NCI-H128 (cell line): ENCODE measurements at regions not wholly inside any gene's neighbourhood (a gene's known extent, or its start where the extent isn't known, plus 50 kb on each side); places are given as distances from the start of the nearest gene placed in this dataset.

Experiments used
- DNase-seq: peaks from one replicate; lab custom pipeline; 2025; ENCODE audit not compliant: unreplicated experiment; lab: John Stamatoyannopoulos, UW

DNA sequence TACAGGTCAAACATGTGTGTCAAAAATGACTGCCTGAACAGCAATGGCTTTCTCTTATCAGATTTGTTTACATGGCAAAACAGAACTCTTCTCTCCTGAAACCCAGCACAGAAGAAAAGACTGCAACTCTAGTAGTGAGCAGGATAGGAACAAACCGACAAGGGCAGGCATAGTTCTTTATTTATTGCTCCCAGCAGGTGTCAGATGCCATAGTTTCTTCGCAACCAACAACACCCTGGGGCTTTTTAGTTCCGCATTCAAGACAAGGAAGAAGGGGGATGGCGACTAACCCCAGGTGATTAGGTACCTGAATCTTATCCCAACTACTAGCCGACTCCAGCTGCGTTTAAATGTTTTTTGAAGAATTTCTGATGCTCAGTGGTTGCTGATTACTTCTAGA, 367.5 kb upstream of the FIGN start:
- no peak for DNase-seq

- no peak for DNase-seq
These were observed 366.6 kb upstream of the FIGN start for GRCh38 chr2:164102366-164102765.

GRCh38 chr2:164091673-164092072, 355.9 kb upstream of the FIGN start:
- DNase-seq, result no peak

GRCh38 chr2:164090533-164090932, 354.7 kb upstream of the FIGN start:
- DNase-seq, result no peak

GRCh38 chr2:164084066-164084465, 348.3 kb upstream of the FIGN start:
- DNase-seq, result no peak

DNA sequence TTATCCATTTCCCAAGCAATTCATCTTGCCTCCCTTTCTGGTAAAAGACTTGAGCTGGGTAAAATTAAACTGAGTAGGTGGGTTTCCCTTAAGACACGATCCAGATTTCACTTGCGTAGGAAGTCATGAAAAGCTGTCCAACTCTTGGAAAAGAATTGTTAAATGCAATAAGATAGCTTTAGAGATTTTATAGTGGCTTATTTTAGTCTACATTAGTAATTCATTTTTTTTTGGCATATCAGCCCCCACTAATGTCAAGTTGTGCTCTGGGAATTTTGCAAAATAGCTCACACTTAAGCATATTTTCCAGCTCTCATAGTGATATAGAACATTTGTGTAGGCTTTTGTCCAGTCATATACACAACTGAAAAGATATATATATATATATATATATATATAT, 344.7 kb upstream of the FIGN start:
- DNase-seq, result no peak

DNA sequence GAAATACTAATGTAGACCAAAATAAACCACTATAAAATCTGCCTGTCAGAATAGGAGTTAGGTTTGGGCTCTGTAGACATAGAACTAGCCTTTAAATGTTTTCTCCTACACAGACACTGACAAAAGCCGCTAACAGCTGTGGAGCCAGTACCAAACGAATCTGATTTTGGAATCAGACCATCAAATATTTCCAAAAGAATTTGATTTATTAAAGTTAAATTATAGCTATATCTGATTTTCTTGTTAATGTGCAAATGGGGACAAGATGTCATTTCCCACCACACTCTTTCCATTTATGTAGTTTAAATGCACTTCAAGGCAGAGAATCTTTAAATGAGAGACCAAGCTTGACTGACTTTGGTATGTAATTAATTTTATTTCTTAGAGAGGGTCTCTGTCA, 343.4 kb upstream of the FIGN start:
- no peak for DNase-seq

- DNase-seq, result no peak
These were observed 342.6 kb upstream of the FIGN start for GRCh38 chr2:164078421-164078820.

- DNase-seq, result no peak
These were observed 337.6 kb upstream of the FIGN start for GRCh38 chr2:164073101-164074074.

DNA sequence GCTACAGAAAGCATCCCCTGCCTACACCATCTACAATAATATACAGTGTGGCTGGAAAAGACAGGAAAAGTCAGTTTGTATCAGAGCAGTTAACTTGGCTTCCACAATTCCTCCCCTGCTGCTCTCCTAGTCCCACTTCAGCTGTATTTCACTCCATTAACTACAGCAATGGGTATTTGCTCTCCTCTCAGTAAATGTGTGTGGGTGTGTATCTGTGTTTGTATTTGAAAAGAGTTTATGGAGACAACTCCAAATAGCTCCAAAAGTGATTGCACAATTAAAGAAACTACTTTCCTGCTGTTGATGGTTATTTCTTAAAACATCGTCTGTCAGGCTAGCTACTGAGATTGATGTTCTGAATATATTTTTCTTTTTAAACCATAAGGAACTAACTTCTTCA, 333.7 kb upstream of the FIGN start:
- DNase-seq, result no peak

- DNase-seq, result no peak
These were observed 332.3 kb upstream of the FIGN start for GRCh38 chr2:164068063-164068462.

DNA sequence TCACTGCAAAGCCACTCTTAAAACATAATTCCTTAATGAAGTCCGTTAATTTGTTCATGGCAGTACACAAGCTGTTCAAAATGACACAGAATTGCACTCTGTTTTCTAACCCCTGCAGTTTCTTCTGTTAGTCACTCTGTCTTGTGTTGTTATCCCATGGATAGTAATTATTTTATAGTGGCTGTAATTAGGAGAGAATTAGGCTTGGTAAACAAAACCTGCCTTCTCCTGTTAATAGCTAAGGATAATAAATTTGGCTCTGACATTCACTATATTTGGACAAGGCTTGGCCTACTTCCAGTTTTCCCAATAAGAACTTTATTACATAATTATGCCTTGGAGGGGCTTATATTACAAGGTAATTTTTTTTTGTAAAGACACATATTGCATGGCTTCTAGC, 330.3 kb upstream of the FIGN start:
- no peak for DNase-seq

GRCh38 chr2:164065038-164065437, 329.2 kb upstream of the FIGN start:
- no peak for DNase-seq

- DNase-seq, result no peak
These were observed 325.4 kb upstream of the FIGN start for GRCh38 chr2:164061129-164061746.

DNA sequence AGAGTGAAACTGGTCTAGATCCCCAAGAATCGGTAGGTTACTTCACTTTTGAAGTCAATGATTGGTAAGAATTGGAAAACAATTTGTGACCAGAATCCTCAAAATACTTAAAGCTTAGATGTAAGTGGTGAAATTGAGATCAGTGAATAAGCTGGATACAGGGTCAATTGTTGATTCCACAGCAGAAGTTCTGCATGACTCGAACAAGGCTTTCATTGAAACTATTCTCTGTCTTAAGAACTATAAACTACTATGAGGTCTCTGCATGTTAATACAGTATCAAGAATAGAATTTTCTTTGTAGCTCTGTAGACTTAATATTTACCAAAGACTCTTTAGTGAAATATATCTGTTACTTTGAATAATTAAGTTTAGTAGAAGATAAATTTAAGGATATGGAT, 324.2 kb upstream of the FIGN start:
- DNase-seq, result no peak

GRCh38 chr2:164055623-164056022, 319.8 kb upstream of the FIGN start:
- no peak for DNase-seq

- DNase-seq, result no peak
These were observed 318.8 kb upstream of the FIGN start for GRCh38 chr2:164054651-164055050.

DNA sequence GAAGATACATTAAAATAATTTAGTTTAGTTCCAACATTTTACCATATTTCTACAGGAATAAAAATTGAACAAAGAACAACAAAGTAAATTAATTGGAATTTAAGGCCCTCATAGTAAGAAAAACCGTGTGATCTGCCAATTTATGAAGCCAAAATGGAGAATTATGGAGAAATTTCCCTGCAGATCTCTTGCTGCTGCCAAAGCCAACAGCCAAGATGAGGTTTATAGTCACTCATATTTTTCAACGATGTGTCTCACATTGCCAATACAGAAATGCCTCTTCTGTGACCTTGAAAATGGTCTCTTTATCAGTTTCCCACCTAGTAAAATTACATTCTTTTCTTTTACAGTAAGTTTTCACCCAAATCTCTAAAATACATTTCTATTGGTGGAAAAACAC, 317.2 kb upstream of the FIGN start:
- no peak for DNase-seq

- DNase-seq, result no peak
These were observed 316.2 kb upstream of the FIGN start for GRCh38 chr2:164052006-164052405.

GRCh38 chr2:164048729-164049128, 312.9 kb upstream of the FIGN start:
- no peak for DNase-seq

- DNase-seq, result no peak
These were observed 310.2 kb upstream of the FIGN start for GRCh38 chr2:164046040-164046439.

DNA sequence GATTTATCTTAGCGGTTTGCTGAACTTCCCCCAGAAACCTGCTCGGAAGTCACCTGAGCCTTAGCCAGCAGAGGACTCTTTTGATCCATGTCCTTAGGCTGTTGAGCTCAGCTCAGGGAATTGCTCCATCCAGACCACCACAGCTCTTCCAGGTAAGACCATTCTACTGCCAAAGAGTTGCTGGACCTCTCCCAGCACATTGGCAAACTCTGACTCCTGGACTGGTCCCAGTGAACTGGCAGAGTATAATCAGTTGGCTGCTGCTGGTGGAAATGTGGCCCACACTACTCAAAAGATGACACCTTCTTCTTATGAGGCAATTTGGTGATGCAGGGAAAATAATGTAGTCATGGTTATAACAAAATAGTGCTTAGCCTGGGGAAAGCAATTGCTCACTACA, 308.8 kb upstream of the FIGN start:
- DNase-seq, result no peak

- no peak for DNase-seq
These were observed 303.5 kb upstream of the FIGN start for GRCh38 chr2:164039270-164039669.
